ENCODE measurements at regions not wholly inside any gene's neighbourhood (a gene's known extent, or its start where the extent isn't known, plus 50 kb on each side); places are given as distances from the start of the nearest gene placed in this dataset.

- no peak for DNase-seq
These were observed 559.0 kb upstream of the ZEB2 start for GRCh38 chr2:145078923-145079322.

- no peak for DNase-seq
These were observed 556.2 kb upstream of the ZEB2 start for GRCh38 chr2:145076085-145076484.

- DNase-seq: no peak
These were observed 555.6 kb upstream of the ZEB2 start for GRCh38 chr2:145075454-145076062.

- no peak for DNase-seq
These were observed 550.8 kb upstream of the ZEB2 start for GRCh38 chr2:145070703-145071102.

GRCh38 chr2:145068509-145068908 lies 548.6 kb upstream of the ZEB2 start:
- DNase-seq: no peak

GRCh38 chr2:145067549-145068030 lies 547.7 kb upstream of the ZEB2 start:
- no peak for DNase-seq

- no peak for DNase-seq
These were observed 547.1 kb upstream of the ZEB2 start for GRCh38 chr2:145066856-145067548.

GRCh38 chr2:145066151-145066661 lies 546.3 kb upstream of the ZEB2 start:
- DNase-seq: no peak

GRCh38 chr2:145065342-145065741 lies 545.4 kb upstream of the ZEB2 start:
- DNase-seq: no peak

- DNase-seq: no peak
These were observed 544.6 kb upstream of the ZEB2 start for GRCh38 chr2:145064511-145064910.

GRCh38 chr2:145060876-145061275 lies 541.0 kb upstream of the ZEB2 start:
- no peak for DNase-seq

- no peak for DNase-seq
These were observed 540.0 kb upstream of the ZEB2 start for GRCh38 chr2:145059914-145060313.

- no peak for DNase-seq
These were observed 539.4 kb upstream of the ZEB2 start for GRCh38 chr2:145059343-145059742.

- no peak for DNase-seq
These were observed 538.5 kb upstream of the ZEB2 start for GRCh38 chr2:145058457-145058856.

- DNase-seq: no peak
These were observed 535.7 kb upstream of the ZEB2 start for GRCh38 chr2:145055651-145056050.

- DNase-seq: no peak
These were observed 530.2 kb upstream of the ZEB2 start for GRCh38 chr2:145050134-145050533.

- no peak for DNase-seq
These were observed 529.6 kb upstream of the ZEB2 start for GRCh38 chr2:145049475-145049874.

- no peak for DNase-seq
These were observed 527.6 kb upstream of the ZEB2 start for GRCh38 chr2:145047554-145047953.

- DNase-seq: no peak
These were observed 524.6 kb upstream of the ZEB2 start for GRCh38 chr2:145044491-145044890.

GRCh38 chr2:145043399-145043834 lies 523.5 kb upstream of the ZEB2 start:
- no peak for DNase-seq

- DNase-seq: no peak
These were observed 521.8 kb upstream of the ZEB2 start for GRCh38 chr2:145041706-145042105.

- peak; percentile 66 for DNase-seq
These were observed 520.5 kb upstream of the ZEB2 start for GRCh38 chr2:145040433-145040832.

- no peak for DNase-seq
These were observed 518.2 kb upstream of the ZEB2 start for GRCh38 chr2:145038041-145038525.

- no peak for DNase-seq
These were observed 516.6 kb upstream of the ZEB2 start for GRCh38 chr2:145036421-145037011.
